ENCODE measurements at regions not wholly inside any gene's neighbourhood (a gene's known extent, or its start where the extent isn't known, plus 50 kb on each side); places are given as distances from the start of the nearest gene placed in this dataset.

DNA sequence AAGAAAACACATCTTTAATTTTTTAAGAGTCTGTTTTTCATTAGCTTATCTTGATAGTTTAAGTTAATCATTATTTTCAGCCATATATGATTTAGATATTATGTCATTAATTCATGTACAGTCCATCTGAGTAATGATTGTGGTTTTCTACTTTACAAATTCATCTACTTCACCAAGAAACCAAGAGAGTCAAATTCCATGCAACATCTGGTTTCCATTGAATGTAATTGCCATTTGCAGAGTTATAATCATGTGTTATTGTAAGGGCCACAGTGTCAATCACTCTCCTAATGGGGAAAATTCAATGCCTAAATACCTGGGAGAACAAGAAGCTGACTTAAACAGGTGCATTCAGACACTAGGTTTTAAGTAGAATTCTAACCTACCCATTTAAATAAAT lies 217.2 kb upstream of the OSR1 start:
- no TSS peak for BruUV-seq (replicated peaks)

More for the DNA sequence above, 217.2 kb upstream of the OSR1 start:
- Histone ChIP-seq H3K4me1 (ENCODE audit: control insufficient read depth, insufficient read depth, low read length) (no peaks in the 10 kb centered on the region), H3K79me2 (ENCODE audit: control insufficient read depth, insufficient read depth, low read length) (no peaks in the 10 kb centered on the region), H2AFZ (ENCODE audit: control insufficient read depth, low read depth, low read length) (no peak overlapping the region), H3K9me3 (replicated peaks; ENCODE audit: control insufficient read depth, insufficient read depth, low read length) (no peaks in the 10 kb centered on the region), H4K20me1 (ENCODE audit: control insufficient read depth, insufficient read depth) (no peaks in the 10 kb centered on the region), H3K36me3 (ENCODE audit: control insufficient read depth in 2 of 2, insufficient read depth in 2 of 2, low read length in 1 of 2) (no peaks in the 10 kb centered on the region), H3K27me3 (replicated peaks in 1 of 2; ENCODE audit: control insufficient read depth in 2 of 2, insufficient read depth in 2 of 2, low read length in 1 of 2) (no peaks in the 10 kb centered on the region; a peak in 1 of 4 replicates), H3K4me2 (ENCODE audit: control insufficient read depth, insufficient read depth) (no peak overlapping the region), H3K9ac (ENCODE audit: control insufficient read depth, insufficient read depth, low read length) (no peak overlapping the region), H3K27ac (ENCODE audit: control insufficient read depth, insufficient read depth) (no peak overlapping the region), H3K4me3 (no peak overlapping the region)
- in situ Hi-C loops (cut with MboI) (no loop called here), intact Hi-C loops (cut with micrococcal nuclease; ENCODE audit: unreplicated experiment) (no loop called here)
- no peak for ATAC-seq
- TF ChIP-seq SMAD5 (IDR thresholded peaks at IDR 0.05; ENCODE audit: low read depth) (no peak), SUZ12 (IDR thresholded peaks at IDR 0.05; ENCODE audit: unreplicated experiment) (no peak), FOXK2 (IDR thresholded peaks at IDR 0.05) (no peak), FOS (IDR thresholded peaks at IDR 0.05; ENCODE audit: borderline replicate concordance, extremely low read depth, insufficient read length) (no peak), EZH2 (IDR thresholded peaks at IDR 0.05; ENCODE audit: borderline replicate concordance, control insufficient read depth, low read depth, low read length) (no peak), ZSCAN29 (IDR thresholded peaks at IDR 0.05) (no peak), CHD4 (IDR thresholded peaks at IDR 0.05) (no peak), ETV6 (conservative IDR thresholded peaks at IDR 0.05 in 1 of 2, IDR thresholded peaks at IDR 0.05 in 1 of 2; ENCODE audit: borderline replicate concordance in 1 of 2, low read depth in 1 of 2) (no peak), MTA3 (IDR thresholded peaks at IDR 0.05; ENCODE audit: borderline replicate concordance, low read length) (no peak), CEBPB (IDR thresholded peaks at IDR 0.05; ENCODE audit: borderline replicate concordance in 1 of 2, low read depth in 2 of 2, low read length in 2 of 2) (no peak), RCOR1 (conservative IDR thresholded peaks at IDR 0.05; ENCODE audit: low read depth, low read length) (no peak)
- TF ChIP-seq, protein P1, sequence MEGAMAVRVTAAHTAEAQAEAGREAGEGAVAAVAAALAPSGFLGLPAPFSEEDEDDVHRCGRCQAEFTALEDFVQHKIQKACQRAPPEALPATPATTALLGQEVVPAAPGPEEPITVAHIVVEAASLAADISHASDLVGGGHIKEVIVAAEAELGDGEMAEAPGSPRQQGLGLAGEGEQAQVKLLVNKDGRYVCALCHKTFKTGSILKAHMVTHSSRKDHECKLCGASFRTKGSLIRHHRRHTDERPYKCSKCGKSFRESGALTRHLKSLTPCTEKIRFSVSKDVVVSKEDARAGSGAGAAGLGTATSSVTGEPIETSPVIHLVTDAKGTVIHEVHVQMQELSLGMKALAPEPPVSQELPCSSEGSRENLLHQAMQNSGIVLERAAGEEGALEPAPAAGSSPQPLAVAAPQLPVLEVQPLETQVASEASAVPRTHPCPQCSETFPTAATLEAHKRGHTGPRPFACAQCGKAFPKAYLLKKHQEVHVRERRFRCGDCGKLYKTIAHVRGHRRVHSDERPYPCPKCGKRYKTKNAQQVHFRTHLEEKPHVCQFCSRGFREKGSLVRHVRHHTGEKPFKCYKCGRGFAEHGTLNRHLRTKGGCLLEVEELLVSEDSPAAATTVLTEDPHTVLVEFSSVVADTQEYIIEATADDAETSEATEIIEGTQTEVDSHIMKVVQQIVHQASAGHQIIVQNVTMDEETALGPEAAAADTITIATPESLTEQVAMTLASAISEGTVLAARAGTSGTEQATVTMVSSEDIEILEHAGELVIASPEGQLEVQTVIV (IDR thresholded peaks at IDR 0.05; ENCODE audit: borderline replicate concordance, partially characterized antibody) = no peak
- TF ChIP-seq, protein P2, sequence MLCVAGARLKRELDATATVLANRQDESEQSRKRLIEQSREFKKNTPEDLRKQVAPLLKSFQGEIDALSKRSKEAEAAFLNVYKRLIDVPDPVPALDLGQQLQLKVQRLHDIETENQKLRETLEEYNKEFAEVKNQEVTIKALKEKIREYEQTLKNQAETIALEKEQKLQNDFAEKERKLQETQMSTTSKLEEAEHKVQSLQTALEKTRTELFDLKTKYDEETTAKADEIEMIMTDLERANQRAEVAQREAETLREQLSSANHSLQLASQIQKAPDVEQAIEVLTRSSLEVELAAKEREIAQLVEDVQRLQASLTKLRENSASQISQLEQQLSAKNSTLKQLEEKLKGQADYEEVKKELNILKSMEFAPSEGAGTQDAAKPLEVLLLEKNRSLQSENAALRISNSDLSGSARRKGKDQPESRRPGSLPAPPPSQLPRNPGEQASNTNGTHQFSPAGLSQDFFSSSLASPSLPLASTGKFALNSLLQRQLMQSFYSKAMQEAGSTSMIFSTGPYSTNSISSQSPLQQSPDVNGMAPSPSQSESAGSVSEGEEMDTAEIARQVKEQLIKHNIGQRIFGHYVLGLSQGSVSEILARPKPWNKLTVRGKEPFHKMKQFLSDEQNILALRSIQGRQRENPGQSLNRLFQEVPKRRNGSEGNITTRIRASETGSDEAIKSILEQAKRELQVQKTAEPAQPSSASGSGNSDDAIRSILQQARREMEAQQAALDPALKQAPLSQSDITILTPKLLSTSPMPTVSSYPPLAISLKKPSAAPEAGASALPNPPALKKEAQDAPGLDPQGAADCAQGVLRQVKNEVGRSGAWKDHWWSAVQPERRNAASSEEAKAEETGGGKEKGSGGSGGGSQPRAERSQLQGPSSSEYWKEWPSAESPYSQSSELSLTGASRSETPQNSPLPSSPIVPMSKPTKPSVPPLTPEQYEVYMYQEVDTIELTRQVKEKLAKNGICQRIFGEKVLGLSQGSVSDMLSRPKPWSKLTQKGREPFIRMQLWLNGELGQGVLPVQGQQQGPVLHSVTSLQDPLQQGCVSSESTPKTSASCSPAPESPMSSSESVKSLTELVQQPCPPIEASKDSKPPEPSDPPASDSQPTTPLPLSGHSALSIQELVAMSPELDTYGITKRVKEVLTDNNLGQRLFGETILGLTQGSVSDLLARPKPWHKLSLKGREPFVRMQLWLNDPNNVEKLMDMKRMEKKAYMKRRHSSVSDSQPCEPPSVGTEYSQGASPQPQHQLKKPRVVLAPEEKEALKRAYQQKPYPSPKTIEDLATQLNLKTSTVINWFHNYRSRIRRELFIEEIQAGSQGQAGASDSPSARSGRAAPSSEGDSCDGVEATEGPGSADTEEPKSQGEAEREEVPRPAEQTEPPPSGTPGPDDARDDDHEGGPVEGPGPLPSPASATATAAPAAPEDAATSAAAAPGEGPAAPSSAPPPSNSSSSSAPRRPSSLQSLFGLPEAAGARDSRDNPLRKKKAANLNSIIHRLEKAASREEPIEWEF (IDR thresholded peaks at IDR 0.05; ENCODE audit: insufficient replicate concordance, low read depth, low read length) = no peak
- SMC1A ChIA-PET (ENCODE audit: uncharacterized antibody, unreplicated experiment) = no interaction called here
- CTCF ChIA-PET = no interaction called here
- no peak for DNase-seq (ENCODE audit: low read depth, low spot score)
- RAD21 ChIA-PET (ENCODE audit: unreplicated experiment) = no interaction called here
- POLR2A ChIA-PET = no interaction called here
- no peak for FAIRE-seq

Measured in GM12878 (cell line).